ENCODE measurements at regions not wholly inside any gene's neighbourhood (a gene's known extent, or its start where the extent isn't known, plus 50 kb on each side); places are given as distances from the start of the nearest gene placed in this dataset.
A peak's percentile ranks its signal among the peaks of the same experiment; 100 is the strongest.

DNA sequence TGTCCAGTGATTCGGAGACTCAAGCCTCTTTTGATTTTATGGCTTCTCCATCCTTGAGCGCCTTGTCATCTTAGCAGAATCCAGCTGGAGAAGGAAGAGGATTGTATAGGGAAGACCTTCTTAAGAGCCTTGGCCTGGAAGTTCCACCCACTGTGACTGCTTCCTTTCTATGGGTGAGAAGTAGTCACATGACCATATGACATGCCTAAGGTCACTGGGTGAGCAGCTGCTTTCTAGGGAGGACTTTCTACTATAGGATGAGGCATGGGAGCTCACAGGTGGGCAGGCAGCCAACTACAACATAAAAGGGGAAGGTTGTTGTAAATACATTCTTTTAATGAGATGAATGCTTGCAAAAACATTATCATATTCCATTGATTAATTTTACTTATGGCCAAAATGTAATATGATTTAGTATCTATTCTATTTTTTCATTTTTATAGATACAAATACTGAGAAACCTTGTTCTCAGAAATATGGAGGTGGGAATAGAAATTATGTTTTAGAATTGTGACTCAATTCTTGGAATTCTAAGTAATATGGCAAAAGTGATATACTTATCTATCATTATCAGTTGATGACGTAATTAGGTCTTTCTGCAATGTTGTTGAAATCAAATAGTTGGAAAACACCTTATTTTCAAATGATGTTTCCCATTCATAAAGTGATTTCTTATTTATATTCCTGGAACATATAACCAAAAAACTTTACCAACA is 53.6 kb upstream of the MINAR1 start:
- no peaks in the 10 kb centered on the region for H3K9me3 ChIP-seq (ENCODE audit: insufficient read depth, low read length, severe bottlenecking)
- no peak overlapping the region for H3K9ac ChIP-seq (ENCODE audit: low read depth, low read length)
- H3K4me2 ChIP-seq (ENCODE audit: insufficient read depth, low read length): no peak overlapping the region
- ATAC-seq (ENCODE audit: insufficient read depth, low read depth): no peak
- no peak for TF ChIP-seq EZH2 (IDR thresholded peaks at IDR 0.05; ENCODE audit: borderline replicate concordance, low read depth, low read length, severe bottlenecking)
- TF ChIP-seq, protein P1, sequence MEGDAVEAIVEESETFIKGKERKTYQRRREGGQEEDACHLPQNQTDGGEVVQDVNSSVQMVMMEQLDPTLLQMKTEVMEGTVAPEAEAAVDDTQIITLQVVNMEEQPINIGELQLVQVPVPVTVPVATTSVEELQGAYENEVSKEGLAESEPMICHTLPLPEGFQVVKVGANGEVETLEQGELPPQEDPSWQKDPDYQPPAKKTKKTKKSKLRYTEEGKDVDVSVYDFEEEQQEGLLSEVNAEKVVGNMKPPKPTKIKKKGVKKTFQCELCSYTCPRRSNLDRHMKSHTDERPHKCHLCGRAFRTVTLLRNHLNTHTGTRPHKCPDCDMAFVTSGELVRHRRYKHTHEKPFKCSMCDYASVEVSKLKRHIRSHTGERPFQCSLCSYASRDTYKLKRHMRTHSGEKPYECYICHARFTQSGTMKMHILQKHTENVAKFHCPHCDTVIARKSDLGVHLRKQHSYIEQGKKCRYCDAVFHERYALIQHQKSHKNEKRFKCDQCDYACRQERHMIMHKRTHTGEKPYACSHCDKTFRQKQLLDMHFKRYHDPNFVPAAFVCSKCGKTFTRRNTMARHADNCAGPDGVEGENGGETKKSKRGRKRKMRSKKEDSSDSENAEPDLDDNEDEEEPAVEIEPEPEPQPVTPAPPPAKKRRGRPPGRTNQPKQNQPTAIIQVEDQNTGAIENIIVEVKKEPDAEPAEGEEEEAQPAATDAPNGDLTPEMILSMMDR (IDR thresholded peaks at IDR 0.05; ENCODE audit: borderline replicate concordance, extremely low read depth, low read length, poor library complexity, severe bottlenecking): no peak
- H2AFZ ChIP-seq (ENCODE audit: low read depth, low read length): no peak overlapping the region
- H3K36me3 ChIP-seq (ENCODE audit: insufficient read depth, low read length): no peaks in the 10 kb centered on the region
- H3K79me2 ChIP-seq (ENCODE audit: insufficient read depth, low read length): no peaks in the 10 kb centered on the region
- no peaks in the 10 kb centered on the region for H3K4me1 ChIP-seq (ENCODE audit: insufficient read depth, low read length)
- H3K27ac ChIP-seq (ENCODE audit: low read length): no peak overlapping the region
- no peaks in the 10 kb centered on the region for H3K27me3 ChIP-seq (ENCODE audit: insufficient read depth, low read length, poor library complexity)
- H4K20me1 ChIP-seq (ENCODE audit: insufficient read depth, low read length): no peaks in the 10 kb centered on the region
- no peak overlapping the region for H3K4me3 ChIP-seq (ENCODE audit: low read depth in 1 of 2, low read length in 2 of 2)
- no peak for DNase-seq

DNA sequence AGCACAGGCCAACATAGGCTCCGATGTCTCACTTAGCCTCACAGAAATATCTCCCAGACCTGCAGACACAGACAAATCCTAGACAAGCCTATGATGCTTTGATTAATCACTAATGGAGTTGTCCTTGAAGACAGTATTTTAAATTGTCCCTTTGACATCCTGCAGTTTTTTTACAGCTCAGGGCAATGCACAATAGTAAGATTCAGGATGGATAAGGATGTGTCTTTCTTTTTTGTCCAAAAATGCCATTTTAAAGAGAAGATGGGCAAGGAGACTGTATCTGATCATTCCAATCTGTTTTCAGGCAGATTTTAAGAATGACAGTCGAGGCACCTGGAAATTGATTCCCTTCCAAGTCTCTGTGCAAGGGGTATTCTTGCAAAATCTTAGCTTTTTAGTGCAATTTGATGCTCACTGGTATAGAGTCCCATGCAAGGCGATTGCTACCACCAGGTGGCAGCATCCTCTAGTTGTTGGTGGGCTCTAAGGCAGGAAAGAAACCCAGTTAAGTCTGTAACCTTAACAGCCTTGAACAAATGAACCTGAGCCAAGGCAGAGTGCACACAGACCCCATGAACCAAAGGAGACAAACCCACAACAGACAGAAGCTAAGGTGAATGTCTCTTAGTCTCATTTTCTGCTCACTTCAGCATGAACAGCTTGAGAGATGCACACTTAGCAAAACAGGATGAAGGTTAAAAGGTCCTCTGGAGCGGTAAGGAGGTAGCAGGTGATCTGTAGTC is 51.2 kb upstream of the MINAR1 start:
- Histone ChIP-seq H3K4me3 (ENCODE audit: low read depth in 1 of 2, low read length in 2 of 2) (no peak overlapping the region), H3K27ac (ENCODE audit: low read length) (no peak overlapping the region), H3K79me2 (ENCODE audit: insufficient read depth, low read length) (no peaks in the 10 kb centered on the region), H3K9ac (ENCODE audit: low read depth, low read length) (no peak overlapping the region), H3K27me3 (ENCODE audit: insufficient read depth, low read length, poor library complexity) (no peaks in the 10 kb centered on the region), H2AFZ (ENCODE audit: low read depth, low read length) (no peak overlapping the region), H3K9me3 (ENCODE audit: insufficient read depth, low read length, severe bottlenecking) (no peaks in the 10 kb centered on the region), H3K4me1 (ENCODE audit: insufficient read depth, low read length) (no peaks in the 10 kb centered on the region), H4K20me1 (ENCODE audit: insufficient read depth, low read length) (no peaks in the 10 kb centered on the region), H3K4me2 (ENCODE audit: insufficient read depth, low read length) (no peak overlapping the region), H3K36me3 (ENCODE audit: insufficient read depth, low read length) (no peaks in the 10 kb centered on the region)
- no peak for TF ChIP-seq EZH2 (IDR thresholded peaks at IDR 0.05; ENCODE audit: borderline replicate concordance, low read depth, low read length, severe bottlenecking)
- TF ChIP-seq, protein P1 (IDR thresholded peaks at IDR 0.05; ENCODE audit: borderline replicate concordance, extremely low read depth, low read length, poor library complexity, severe bottlenecking): peak; percentile 90
- DNase-seq: peak; percentile 74
- peak; percentile 97 for ATAC-seq (ENCODE audit: insufficient read depth, low read depth)

DNA sequence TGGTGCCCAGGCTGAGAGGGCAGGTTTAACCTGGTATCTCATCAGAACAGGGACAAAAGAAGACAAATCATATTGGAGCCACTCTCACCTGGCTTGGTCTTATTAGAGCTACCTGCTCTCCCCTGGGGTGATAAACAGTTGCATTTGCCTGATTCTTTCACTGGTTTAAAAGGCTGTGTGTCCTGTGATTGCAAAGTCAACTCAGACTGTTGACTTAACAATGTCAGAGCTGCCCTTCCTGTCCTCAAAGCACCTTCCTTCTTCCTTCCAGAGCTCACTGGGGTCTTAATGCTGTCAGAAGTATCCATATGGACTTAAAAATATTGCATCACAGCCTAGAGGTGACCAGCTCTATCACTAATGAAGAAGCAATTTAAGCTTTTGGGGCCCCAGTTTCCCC is 50.5 kb upstream of the MINAR1 start:
- Histone ChIP-seq H3K4me2 (ENCODE audit: insufficient read depth, low read length) (no peak overlapping the region), H3K4me3 (ENCODE audit: low read depth in 1 of 2, low read length in 2 of 2) (no peak overlapping the region), H4K20me1 (ENCODE audit: insufficient read depth, low read length) (no peaks in the 10 kb centered on the region), H3K36me3 (ENCODE audit: insufficient read depth, low read length) (no peaks in the 10 kb centered on the region), H2AFZ (ENCODE audit: low read depth, low read length) (no peak overlapping the region), H3K4me1 (ENCODE audit: insufficient read depth, low read length) (no peaks in the 10 kb centered on the region), H3K9me3 (ENCODE audit: insufficient read depth, low read length, severe bottlenecking) (no peaks in the 10 kb centered on the region), H3K9ac (ENCODE audit: low read depth, low read length) (no peak overlapping the region), H3K79me2 (ENCODE audit: insufficient read depth, low read length) (no peaks in the 10 kb centered on the region), H3K27me3 (ENCODE audit: insufficient read depth, low read length, poor library complexity) (no peaks in the 10 kb centered on the region), H3K27ac (ENCODE audit: low read length) (no peak overlapping the region)
- TF ChIP-seq, protein P1 (IDR thresholded peaks at IDR 0.05; ENCODE audit: borderline replicate concordance, extremely low read depth, low read length, poor library complexity, severe bottlenecking): no peak
- no peak for TF ChIP-seq EZH2 (IDR thresholded peaks at IDR 0.05; ENCODE audit: borderline replicate concordance, low read depth, low read length, severe bottlenecking)
- ATAC-seq (ENCODE audit: insufficient read depth, low read depth) (no peak), DNase-seq (no peak)
